DOHH2 (cell line): ENCODE measurements at regions not wholly inside any gene's neighbourhood (a gene's known extent, or its start where the extent isn't known, plus 50 kb on each side); places are given as distances from the start of the nearest gene placed in this dataset.

ENCODE experiments used
- CTCF ChIP-seq: fragments of 200-600 bp; sonication (generic); IDR thresholded peaks from one replicate; pipeline ENCODE4 v1.5.1; 2014; ENCODE audit warnings: antibody characterized with exemption, mild to moderate bottlenecking, low read depth, low read length; ENCODE audit not compliant: poor library complexity, severe bottlenecking
- EZH2phosphoT487 ChIP-seq: fragments of 200-600 bp; sonication (generic); IDR thresholded peaks from 2 replicates; pipeline ENCODE4 v1.6.1; 2017; ENCODE audit warnings: borderline replicate concordance, mild to moderate bottlenecking, antibody characterized with exemption, low read length, moderate library complexity, mixed read lengths

- no peak for TF ChIP-seq CTCF
- no peak for TF ChIP-seq EZH2phosphoT487
These were observed 77.8 kb upstream of the ZNF618 start for GRCh38 chr9:113798062-113799030.
